GM12875 (cell line): ENCODE measurements at regions not wholly inside any gene's neighbourhood (a gene's known extent, or its start where the extent isn't known, plus 50 kb on each side); places are given as distances from the start of the nearest gene placed in this dataset.

Experiments
- H3K4me3 ChIP-seq: one replicate; pipeline ENCODE4 v1.5.1; 2011; ENCODE audit warnings: low read depth, low read length, control low read depth
- TF ChIP-seq, protein P1 (sequence below): IDR thresholded peaks from 2 replicates; pipeline ENCODE4 v1.5.1; 2011; ENCODE audit warnings: low read depth, mild to moderate bottlenecking, control low read depth, inconsistent platforms, low read length, moderate library complexity, borderline replicate concordance; ENCODE audit not compliant: insufficient read depth

DNA sequence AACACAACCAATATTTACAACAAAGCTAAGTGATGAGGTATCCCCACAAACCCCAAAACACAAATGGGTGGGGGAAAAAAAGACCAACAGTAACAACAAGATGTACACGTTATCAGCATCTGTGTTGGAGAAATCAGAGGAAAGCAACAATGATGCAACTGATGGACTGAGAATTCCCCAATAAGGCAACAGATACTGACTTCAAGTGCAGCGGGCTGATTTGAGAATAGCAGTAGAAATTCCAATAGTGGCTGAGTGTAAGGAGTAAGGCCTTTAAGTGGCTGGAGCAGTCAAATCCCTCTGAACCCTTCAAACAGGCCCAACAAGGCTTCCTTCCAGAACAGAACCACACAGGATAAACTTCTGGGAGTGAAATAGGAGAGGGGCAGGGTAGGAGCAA, 97.6 kb downstream of the TM2D1 start:
- TF ChIP-seq, protein P1, sequence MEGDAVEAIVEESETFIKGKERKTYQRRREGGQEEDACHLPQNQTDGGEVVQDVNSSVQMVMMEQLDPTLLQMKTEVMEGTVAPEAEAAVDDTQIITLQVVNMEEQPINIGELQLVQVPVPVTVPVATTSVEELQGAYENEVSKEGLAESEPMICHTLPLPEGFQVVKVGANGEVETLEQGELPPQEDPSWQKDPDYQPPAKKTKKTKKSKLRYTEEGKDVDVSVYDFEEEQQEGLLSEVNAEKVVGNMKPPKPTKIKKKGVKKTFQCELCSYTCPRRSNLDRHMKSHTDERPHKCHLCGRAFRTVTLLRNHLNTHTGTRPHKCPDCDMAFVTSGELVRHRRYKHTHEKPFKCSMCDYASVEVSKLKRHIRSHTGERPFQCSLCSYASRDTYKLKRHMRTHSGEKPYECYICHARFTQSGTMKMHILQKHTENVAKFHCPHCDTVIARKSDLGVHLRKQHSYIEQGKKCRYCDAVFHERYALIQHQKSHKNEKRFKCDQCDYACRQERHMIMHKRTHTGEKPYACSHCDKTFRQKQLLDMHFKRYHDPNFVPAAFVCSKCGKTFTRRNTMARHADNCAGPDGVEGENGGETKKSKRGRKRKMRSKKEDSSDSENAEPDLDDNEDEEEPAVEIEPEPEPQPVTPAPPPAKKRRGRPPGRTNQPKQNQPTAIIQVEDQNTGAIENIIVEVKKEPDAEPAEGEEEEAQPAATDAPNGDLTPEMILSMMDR, result no peak

DNA sequence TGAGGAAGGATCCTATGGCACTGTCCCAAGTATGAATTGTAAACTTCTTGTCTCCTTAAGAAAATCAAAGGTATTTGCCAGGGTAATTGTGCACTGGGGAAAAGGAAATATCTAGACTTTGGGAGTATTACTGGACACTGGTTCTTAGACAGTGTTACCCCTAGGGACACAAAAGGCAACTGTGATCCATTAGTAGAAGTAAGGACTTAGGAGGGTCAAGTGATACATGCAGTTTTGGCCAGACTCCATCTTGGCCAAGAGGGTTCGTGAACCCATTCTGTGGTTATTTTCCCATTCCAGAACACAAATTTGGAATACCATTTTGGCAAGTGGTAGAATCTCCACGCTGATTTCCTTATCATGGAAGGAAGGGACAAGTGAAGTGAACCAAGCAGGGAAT, 98.1 kb downstream of the TM2D1 start:
- TF ChIP-seq, protein P1, result no peak

More for the DNA sequence above, 97.6 kb downstream of the TM2D1 start:
- no peak overlapping the region for H3K4me3 ChIP-seq

DNA sequence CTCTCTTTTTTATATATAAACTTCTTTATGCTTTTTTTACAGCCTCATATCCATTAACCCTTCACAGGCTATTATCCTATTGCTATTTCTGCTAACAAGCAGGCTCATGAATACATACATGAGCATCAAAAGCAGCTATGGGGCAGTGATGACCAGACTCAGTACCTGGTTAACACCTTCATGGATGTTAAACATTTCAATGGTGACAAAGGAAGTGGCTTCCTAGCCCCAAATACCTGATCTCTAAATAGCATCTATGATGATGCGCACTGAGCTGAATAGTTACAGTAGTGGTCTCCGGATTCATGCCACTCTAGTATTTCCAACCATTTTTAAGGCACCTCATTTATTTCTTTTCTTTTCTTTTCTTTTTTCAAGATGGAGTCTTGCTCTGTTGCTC, 101.1 kb downstream of the TM2D1 start:
- TF ChIP-seq, protein P1, result no peak
- H3K4me3 ChIP-seq, result no peak overlapping the region

More for the DNA sequence above, 98.1 kb downstream of the TM2D1 start:
- no peak overlapping the region for H3K4me3 ChIP-seq

DNA sequence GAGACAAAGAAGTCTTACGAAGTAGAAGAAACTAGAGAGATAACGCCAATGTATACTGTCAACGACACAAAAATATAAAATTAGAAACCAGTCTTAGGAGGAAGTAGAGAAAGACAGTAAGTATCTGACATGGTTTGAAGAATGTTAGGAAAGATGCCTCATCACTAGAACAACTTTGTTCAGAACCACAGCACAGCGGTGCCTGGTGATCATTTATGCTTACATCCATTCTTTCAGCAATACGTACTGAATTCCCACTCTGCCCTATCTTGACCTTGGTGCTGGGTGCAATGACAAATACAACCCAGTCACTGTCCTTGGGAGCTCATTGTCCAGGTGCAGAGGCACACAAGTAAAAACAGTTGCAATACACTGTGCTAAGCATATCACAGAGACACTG, 104.4 kb downstream of the TM2D1 start:
- TF ChIP-seq, protein P1, result no peak
- H3K4me3 ChIP-seq, result no peak overlapping the region

DNA sequence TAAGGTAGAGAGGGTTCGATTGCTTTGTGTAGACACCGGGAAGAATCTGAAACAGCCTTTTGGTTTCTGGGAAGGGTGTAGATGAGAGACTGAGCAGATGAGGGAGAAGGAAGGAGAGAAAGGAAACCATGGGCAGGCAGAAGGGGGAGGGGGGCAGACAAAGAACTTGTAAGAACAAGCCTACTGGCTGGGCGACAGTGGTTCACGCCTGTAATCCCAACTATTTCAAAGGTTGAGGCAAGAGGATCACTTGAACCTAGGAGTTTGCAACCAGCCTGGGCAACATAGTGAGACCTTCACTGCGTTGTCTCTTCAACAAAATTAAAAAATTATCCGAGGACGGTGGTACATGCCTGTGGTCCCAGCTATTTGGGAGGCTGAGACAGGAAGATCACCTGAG, 106.2 kb downstream of the TM2D1 start:
- H3K4me3 ChIP-seq, result no peak overlapping the region
- TF ChIP-seq, protein P1, result no peak

DNA sequence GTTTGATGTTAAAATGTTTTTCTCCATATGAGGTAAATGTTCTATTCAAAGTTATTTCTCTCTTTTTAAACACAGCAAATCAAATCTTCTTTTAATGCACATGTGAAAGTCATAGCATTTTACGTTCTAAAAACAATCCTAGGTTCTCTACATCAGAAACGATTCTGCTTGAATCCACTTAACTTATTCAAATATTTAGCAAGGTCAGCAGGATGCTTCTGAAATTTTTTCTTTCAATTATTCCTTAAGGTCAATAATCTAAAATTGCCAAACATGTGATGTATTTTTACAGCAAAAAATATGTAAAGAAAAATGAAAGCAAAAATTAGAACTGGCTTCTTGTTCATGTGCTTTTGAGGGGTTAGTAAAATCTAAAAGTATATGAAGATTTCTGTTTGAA, 106.7 kb downstream of the TM2D1 start:
- TF ChIP-seq, protein P1, result no peak
- H3K4me3 ChIP-seq, result no peak overlapping the region

DNA sequence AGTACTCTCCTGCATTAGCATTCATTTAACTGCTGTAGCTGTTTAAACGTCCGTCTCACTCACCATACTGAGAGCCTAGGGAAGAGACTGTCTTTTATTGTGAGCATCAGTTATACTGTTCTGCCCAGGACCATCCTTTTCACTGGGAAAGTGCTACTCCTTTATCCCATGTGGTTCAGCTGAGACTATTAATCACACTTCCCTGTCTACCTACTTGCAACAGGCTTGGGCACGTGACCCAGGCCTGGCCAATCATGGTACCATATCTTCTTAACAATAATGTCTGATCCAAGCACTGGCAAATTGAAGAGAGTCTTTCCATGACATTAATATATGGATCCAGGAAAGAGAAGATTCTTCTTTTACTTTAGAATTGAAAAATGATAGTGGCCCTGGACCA, 108.1 kb downstream of the TM2D1 start:
- H3K4me3 ChIP-seq, result no peak overlapping the region
- TF ChIP-seq, protein P1, result no peak
